IMR-90 (cell line): ENCODE measurements at regions not wholly inside any gene's neighbourhood (a gene's known extent, or its start where the extent isn't known, plus 50 kb on each side); places are given as distances from the start of the nearest gene placed in this dataset. TPM values are rescaled to one million over a fixed set of nuclear protein-coding genes. Genes with fewer than 3 reads are reported as not detected.

Experiments
- ATAC-seq: fragments of 200-7000 bp; cut with Tn5 transposase; 2 replicates; pipeline ENCODE4 v1.9.1; 2020; ENCODE audit warnings: low read depth, mild to moderate bottlenecking, moderate library complexity
- BruUV-seq: library from RNA; stranded (reverse); fragments of 400-500 nt; replicated peaks from 2 replicates; lab custom pipeline; 2021; lab: Mats Ljungman, UMichigan
- CTCF ChIA-PET: fragments of 300-600 bp; formaldehyde crosslinking; extraction: SDS; loops from one replicate; lab custom pipeline; 2021; ENCODE audit warnings: antibody characterized with exemption; lab: Yijun Ruan, JAX
- POLR2A ChIA-PET: fragments of 300-600 bp; sonication (Branson Sonifier 250); formaldehyde crosslinking; loops from one replicate; lab custom pipeline; 2022; ENCODE audit warnings: antibody characterized with exemption; ENCODE audit not compliant: unreplicated experiment; lab: Charles Lee
- DNase-seq: peaks from one replicate; pipeline ENCODE4 v3.0.0; 2013
- H2AFZ ChIP-seq: replicated peaks from 2 replicates; pipeline ENCODE3; 2013; ENCODE audit warnings: low read length, mild to moderate bottlenecking; ENCODE audit not compliant: poor library complexity
- H2AK5ac ChIP-seq: 2 replicates; pipeline ENCODE4 v1.6.1; 2013; ENCODE audit warnings: low read depth, low read length, inconsistent platforms
- H2AK9ac ChIP-seq: replicated peaks from 2 replicates; pipeline ENCODE3; 2013; ENCODE audit warnings: mild to moderate bottlenecking, low read depth, low read length, moderate library complexity; ENCODE audit not compliant: poor library complexity
- H2BK120ac ChIP-seq: 2 replicates; pipeline ENCODE4 v1.6.1; 2013; ENCODE audit warnings: low read depth, low read length, inconsistent platforms
- H2BK15ac ChIP-seq: 3 replicates; pipeline ENCODE4 v1.6.1; 2013; ENCODE audit warnings: low read depth, low read length, inconsistent platforms
- H2BK20ac ChIP-seq: 2 replicates; pipeline ENCODE4 v1.6.1; 2013; ENCODE audit warnings: low read depth, mild to moderate bottlenecking, inconsistent platforms, low read length, moderate library complexity
- H2BK5ac ChIP-seq: 2 replicates; pipeline ENCODE4 v1.6.1; 2013; ENCODE audit warnings: mild to moderate bottlenecking, low read depth, low read length, inconsistent platforms; ENCODE audit not compliant: poor library complexity, severe bottlenecking
- H3K14ac ChIP-seq: replicated peaks from 2 replicates; pipeline ENCODE4 v1.6.1; 2013; ENCODE audit warnings: low read depth, low read length, inconsistent platforms
- H3K18ac ChIP-seq: 2 replicates; pipeline ENCODE4 v1.6.1; 2013; ENCODE audit warnings: low read depth, low read length, control low read depth
- H3K23ac ChIP-seq: 2 replicates; pipeline ENCODE4 v1.6.1; 2013; ENCODE audit warnings: low read depth, low read length, inconsistent platforms
- H3K27ac ChIP-seq: 2 replicates; pipeline ENCODE4 v1.5.1; 2013; ENCODE audit warnings: mild to moderate bottlenecking, control low read depth, low read length; ENCODE audit not compliant: insufficient read depth
- H3K27me3 ChIP-seq: 2 replicates; pipeline ENCODE4 v1.6.1; 2013; ENCODE audit warnings: low read length; ENCODE audit not compliant: control insufficient read depth, insufficient read depth
- H3K36me3 ChIP-seq: 2 replicates; pipeline ENCODE4 v1.6.1; 2013; ENCODE audit warnings: low read length, mixed read lengths; ENCODE audit not compliant: control insufficient read depth, insufficient read depth
- H3K4ac ChIP-seq: 2 replicates; pipeline ENCODE4 v1.6.1; 2013; ENCODE audit warnings: low read depth, low read length, inconsistent platforms
- H3K4me1 ChIP-seq: 2 replicates; pipeline ENCODE4 v1.6.1; 2013; ENCODE audit warnings: low read length, mixed read lengths; ENCODE audit not compliant: control insufficient read depth, insufficient read depth
- H3K4me2 ChIP-seq: 2 replicates; pipeline ENCODE4 v1.6.1; 2013; ENCODE audit warnings: low read depth, mild to moderate bottlenecking, control low read depth, low read length, moderate library complexity
- H3K4me3 ChIP-seq: 2 replicates; pipeline ENCODE4 v1.5.1; 2013; ENCODE audit warnings: low read depth, mild to moderate bottlenecking, control low read depth, low read length, moderate library complexity; ENCODE audit not compliant: insufficient read depth
- H3K56ac ChIP-seq: 2 replicates; pipeline ENCODE4 v1.6.1; 2013; ENCODE audit warnings: low read length, inconsistent platforms; ENCODE audit not compliant: insufficient read depth; ENCODE audit errors: extremely low read depth
- H3K79me1 ChIP-seq, 2 experiments: 2 replicates each; pipeline ENCODE4 v1.6.1; 2013; ENCODE audit warnings: low read length in 2 of 2, inconsistent platforms in 1 of 2, low read depth in 1 of 2
- H3K9ac ChIP-seq: 2 replicates; pipeline ENCODE4 v1.6.1; 2013; ENCODE audit warnings: low read depth, low read length, control low read depth
- H3K9me1 ChIP-seq: 2 replicates; pipeline ENCODE4 v1.6.1; 2013; ENCODE audit warnings: low read length, inconsistent platforms; ENCODE audit not compliant: insufficient read depth
- H3K9me3 ChIP-seq: 2 replicates; pipeline ENCODE4 v1.6.1; 2013; ENCODE audit warnings: low read length; ENCODE audit not compliant: control insufficient read depth, insufficient read depth
- H4K20me1 ChIP-seq: 2 replicates; pipeline ENCODE4 v1.6.1; 2013; ENCODE audit warnings: low read length, inconsistent platforms; ENCODE audit not compliant: insufficient read depth
- H4K5ac ChIP-seq: 2 replicates; pipeline ENCODE4 v1.6.1; 2013; ENCODE audit warnings: mild to moderate bottlenecking, low read depth, low read length, control low read depth
- H4K8ac ChIP-seq, 2 experiments: 2 replicates each; pipeline ENCODE4 v1.6.1; 2013; ENCODE audit warnings: low read depth in 2 of 2, low read length in 2 of 2, control low read depth in 1 of 2, inconsistent platforms in 1 of 2
- H4K91ac ChIP-seq: 2 replicates; pipeline ENCODE4 v1.6.1; 2013; ENCODE audit warnings: low read depth, low read length, inconsistent platforms; ENCODE audit not compliant: insufficient read depth
- POLR2A ChIP-seq: IDR thresholded peaks from 2 replicates; pipeline ENCODE4 v1.6.1; 2012; ENCODE audit warnings: mild to moderate bottlenecking, low read depth, low read length
- WGBS, 2 experiments: methylation state at CpG; one replicate each; pipeline versions ENCODE4 v1.1.5 to v1.1.7; 2013; ENCODE audit warnings: missing lambda C conversion rate in 2 of 2; ENCODE audit not compliant: insufficient read length in 1 of 2; ENCODE audit errors: extremely low coverage in 2 of 2; 5-methylcytosine and 5-hydroxymethylcytosine counted together
- dilution Hi-C: fragments of 300-500 bp; cut with HindIII; formaldehyde crosslinking; loops from one replicate; pipeline ENCODE4 v1.14.3; 2018; ENCODE audit warnings: low sequenced_read_pairs; ENCODE audit not compliant: unreplicated experiment
- in situ Hi-C: fragments of 300-500 bp; cut with MboI; formaldehyde crosslinking; loops from 3 replicates; pipeline ENCODE4 v1.14.3; 2019; ENCODE audit warnings: low sequenced_read_pairs, inconsistent platforms, mixed read lengths
- intact Hi-C: fragments of 100-400 bp; cut with micrococcal nuclease; formaldehyde crosslinking; loops from 2 replicates; pipeline ENCODE4 v1.10.0; 2022
- microRNA-seq, 2 experiments: library from miRNA; stranded (forward) in 1 of 2; unstranded in 1 of 2; fragments of 10-50 nt in 1 of 2; fragments of <30 nt in 1 of 2; gene quantifications in 1 of 2; microRNA quantifications in 1 of 2; one replicate each; pipeline versions ENCODE3 to v1.1.0; 2013 to 2020; ENCODE audit not compliant: insufficient read depth in 1 of 2, insufficient read length in 1 of 2, unreplicated experiment in 1 of 2
- small RNA-seq, 5 experiments: library from RNA; depleted of rRNA; stranded (forward); fragments of <200 nt; gene quantifications; one replicate each; pipeline ENCODE3, GENCODE V24; 2012

DNA sequence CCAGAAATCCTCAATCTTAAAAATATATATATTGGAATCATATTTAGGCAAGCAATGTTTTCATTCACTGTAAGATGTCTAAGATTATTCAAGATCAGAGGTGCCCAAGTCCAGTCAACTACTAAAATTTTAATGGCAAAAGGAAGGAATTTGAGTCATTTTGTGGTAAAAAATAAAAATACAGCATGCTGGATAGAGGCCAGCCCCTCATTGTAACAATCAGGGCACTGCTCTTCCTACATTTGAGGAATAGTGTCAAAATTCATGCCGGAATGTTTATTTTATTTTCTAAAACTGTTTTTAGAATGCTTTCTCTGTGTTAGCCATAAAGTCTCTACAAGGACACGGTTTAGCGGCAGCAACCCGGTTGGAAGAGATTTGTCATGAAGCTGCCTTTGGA, 49.9 kb upstream of the SRD5A3 start:
- intact Hi-C loops = no loop called here
- no peak overlapping the region for H2BK5ac ChIP-seq
- H3K4me2 ChIP-seq = no peak overlapping the region
- no peaks in the 10 kb centered on the region for H3K79me1 ChIP-seq
- H2AK9ac ChIP-seq = no peak overlapping the region
- no peak overlapping the region for H3K14ac ChIP-seq
- no TSS peak for BruUV-seq
- in situ Hi-C loops = no loop called here
- H2BK15ac ChIP-seq = no peak overlapping the region
- H2AK5ac ChIP-seq = no peak overlapping the region
- no peak for ATAC-seq
- H3K9me3 ChIP-seq = no peaks in the 10 kb centered on the region
- no peak overlapping the region for H2BK20ac ChIP-seq
- no peak overlapping the region for H3K18ac ChIP-seq
- no peak overlapping the region for H4K5ac ChIP-seq
- no peak overlapping the region for H2BK120ac ChIP-seq
- no peak overlapping the region for H3K23ac ChIP-seq
- no peak overlapping the region for H3K4ac ChIP-seq
- H3K27me3 ChIP-seq = peaks cover 3% of the 10 kb centered on the region; the same call in 1 of the 2 replicates
- no peak overlapping the region for H2AFZ ChIP-seq
- no peaks in the 10 kb centered on the region for H3K36me3 ChIP-seq
- H3K4me1 ChIP-seq = no peaks in the 10 kb centered on the region
- no peaks in the 10 kb centered on the region for H4K20me1 ChIP-seq
- no peak overlapping the region for H3K56ac ChIP-seq
- POLR2A ChIA-PET = no interaction called here
- CTCF ChIA-PET = no interaction called here
- dilution Hi-C loops = no loop called here
- WGBS, 2 experiments = no CpG with 5 or more reads among the region's 4 CpGs
- H3K27ac ChIP-seq = no peak overlapping the region
- H3K9ac ChIP-seq = no peak overlapping the region
- H3K4me3 ChIP-seq = no peak overlapping the region
- H4K91ac ChIP-seq = no peak overlapping the region
- no peaks in the 10 kb centered on the region for H3K9me1 ChIP-seq
- DNase-seq = no peak
- H4K8ac ChIP-seq = no peak overlapping the region
- no peak for TF ChIP-seq POLR2A

Small RNA genes in the stretch of these regions (microRNA-seq; reads per million reads assigned to microRNA genes)
- gene RN7SL822P (ENCODE audit: insufficient read depth, insufficient read length) (not detected), gene RNU6-746P (ENCODE audit: insufficient read depth, insufficient read length) (not detected)

Small RNA genes in the stretch of these regions (small RNA-seq; reads per million reads assigned to genes)
- gene RN7SL822P (0 reads per million in 5 experiments), gene RNU6-746P (0 reads per million in 5 experiments)
